Gastroesophageal sphincter (tissue), 3 donors: ENCODE measurements at regions not wholly inside any gene's neighbourhood (a gene's known extent, or its start where the extent isn't known, plus 50 kb on each side); places are given as distances from the start of the nearest gene placed in this dataset.

Source experiments
- EP300 ChIP-seq: sonication (generic); formaldehyde crosslinking; IDR thresholded peaks from one replicate; pipeline ENCODE4 v1.6.1; 2017; ENCODE audit warnings: antibody characterized with exemption, mild to moderate bottlenecking
- POLR2A ChIP-seq, 2 donors: fragments of 450-650 bp; IDR thresholded peaks; one replicate each; pipeline ENCODE4 v1.6.1; 2017; ENCODE audit warnings: antibody characterized with exemption in 2 of 2, mild to moderate bottlenecking in 2 of 2, moderate library complexity in 1 of 2
- POLR2AphosphoS5 ChIP-seq: sonication (generic); formaldehyde crosslinking; IDR thresholded peaks from one replicate; pipeline ENCODE4 v1.6.1; 2017; ENCODE audit warnings: antibody characterized with exemption
- TF ChIP-seq, protein P1 (sequence below), 4 experiments: fragments of 200-600 bp in 2 of 4; fragments of 450-650 bp in 2 of 4; sonication (generic) in 1 of 4; IDR thresholded peaks; one replicate each; pipeline ENCODE4 v1.5.1; 2017 to 2019; ENCODE audit warnings: antibody characterized with exemption in 4 of 4, mild to moderate bottlenecking in 2 of 4, moderate library complexity in 2 of 4

DNA sequence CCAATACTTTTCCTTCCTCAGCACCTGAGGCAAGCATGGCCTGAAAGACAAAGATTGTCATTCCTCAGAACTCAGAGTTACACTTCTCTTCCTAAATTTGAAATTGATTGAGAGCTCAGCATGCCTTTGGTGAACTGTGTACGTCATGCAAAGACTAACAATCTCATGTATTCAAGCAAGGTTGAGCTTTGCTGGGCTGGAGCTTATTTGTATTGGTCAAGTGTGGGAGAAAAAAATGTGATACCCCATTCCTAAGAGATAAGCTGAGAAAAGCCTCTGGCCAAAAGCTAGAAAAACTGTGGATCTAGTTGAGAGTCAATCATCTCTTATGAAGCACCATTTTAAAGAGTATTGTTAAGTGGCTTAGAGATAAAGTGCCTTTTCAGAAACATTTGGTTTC is 392.2 kb downstream of the RASEF start:
- TF ChIP-seq, protein P1, sequence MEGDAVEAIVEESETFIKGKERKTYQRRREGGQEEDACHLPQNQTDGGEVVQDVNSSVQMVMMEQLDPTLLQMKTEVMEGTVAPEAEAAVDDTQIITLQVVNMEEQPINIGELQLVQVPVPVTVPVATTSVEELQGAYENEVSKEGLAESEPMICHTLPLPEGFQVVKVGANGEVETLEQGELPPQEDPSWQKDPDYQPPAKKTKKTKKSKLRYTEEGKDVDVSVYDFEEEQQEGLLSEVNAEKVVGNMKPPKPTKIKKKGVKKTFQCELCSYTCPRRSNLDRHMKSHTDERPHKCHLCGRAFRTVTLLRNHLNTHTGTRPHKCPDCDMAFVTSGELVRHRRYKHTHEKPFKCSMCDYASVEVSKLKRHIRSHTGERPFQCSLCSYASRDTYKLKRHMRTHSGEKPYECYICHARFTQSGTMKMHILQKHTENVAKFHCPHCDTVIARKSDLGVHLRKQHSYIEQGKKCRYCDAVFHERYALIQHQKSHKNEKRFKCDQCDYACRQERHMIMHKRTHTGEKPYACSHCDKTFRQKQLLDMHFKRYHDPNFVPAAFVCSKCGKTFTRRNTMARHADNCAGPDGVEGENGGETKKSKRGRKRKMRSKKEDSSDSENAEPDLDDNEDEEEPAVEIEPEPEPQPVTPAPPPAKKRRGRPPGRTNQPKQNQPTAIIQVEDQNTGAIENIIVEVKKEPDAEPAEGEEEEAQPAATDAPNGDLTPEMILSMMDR (IDR thresholded peaks at IDR 0.05): no peak
- TF ChIP-seq POLR2A (IDR thresholded peaks at IDR 0.05): no peak
- TF ChIP-seq POLR2AphosphoS5: no peak
- TF ChIP-seq EP300: no peak
